HG03575 (cell line): ENCODE measurements at regions not wholly inside any gene's neighbourhood (a gene's known extent, or its start where the extent isn't known, plus 50 kb on each side); places are given as distances from the start of the nearest gene placed in this dataset.
"Not testable (repeated sequence)": the region's sequence is repeated elsewhere in the genome, so short reads cannot be mapped to it uniquely, and the experiment has no call there.

Source experiments
- ATAC-seq: cut with Tn5 transposase; IDR thresholded peaks from one replicate; pipeline ENCODE4 v1.9.1; 2021; ENCODE audit not compliant: unreplicated experiment, insufficient number of reproducible peaks, low FRiP score; ENCODE audit errors: extremely low read depth

GRCh38 chr6:11322252-11322885, 89.9 kb upstream of the NEDD9 start:
- ATAC-seq: no peak

GRCh38 chr6:11320914-11321597, 88.6 kb upstream of the NEDD9 start:
- no peak for ATAC-seq

- no peak for ATAC-seq
Measured at GRCh38 chr6:11318835-11319813, 86.7 kb upstream of the NEDD9 start.

DNA sequence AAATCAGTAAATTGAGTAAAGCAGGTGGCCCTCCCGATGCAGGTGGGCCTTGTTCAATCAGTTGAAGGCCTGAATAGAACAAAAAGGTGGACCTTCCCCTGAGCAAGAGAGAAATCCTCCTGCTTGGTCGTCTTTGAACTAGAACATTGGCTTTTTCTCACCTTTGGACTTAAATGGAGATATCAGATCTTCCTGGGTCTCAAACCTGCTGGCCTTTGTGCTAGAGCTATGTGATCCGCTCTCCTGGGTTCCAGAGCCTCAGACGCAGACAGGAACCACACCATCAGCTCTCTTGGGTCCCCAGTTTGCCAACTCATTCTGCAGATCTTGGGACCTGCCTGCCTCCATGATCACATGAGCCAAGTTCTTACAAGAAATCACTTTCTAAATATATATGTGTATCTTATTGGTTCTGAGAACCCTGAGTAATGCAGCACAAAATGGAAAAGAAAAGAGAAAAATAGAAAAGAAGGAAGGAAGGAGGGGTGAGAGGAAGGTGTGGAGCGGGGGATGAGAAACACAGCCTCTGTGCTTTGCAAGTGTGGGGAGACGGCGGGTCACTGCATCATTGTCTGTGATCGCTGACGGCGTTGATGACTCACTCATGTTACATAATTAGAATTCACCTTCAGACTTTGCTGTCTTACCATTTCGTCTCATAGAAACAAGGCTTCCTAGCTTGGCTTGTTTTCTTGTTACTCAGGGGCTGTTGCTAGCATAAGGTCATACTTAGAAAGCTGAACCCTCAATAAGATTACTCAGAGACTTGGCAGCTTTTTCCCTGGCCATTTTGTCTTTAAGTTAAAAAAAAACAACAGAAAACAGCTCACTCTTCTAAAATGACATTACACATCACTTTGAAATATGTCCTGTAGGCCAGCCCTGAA, 85.7 kb upstream of the NEDD9 start:
- ATAC-seq: peak; percentile 68

- ATAC-seq: no peak
Measured at GRCh38 chr6:11315743-11316437, 83.4 kb upstream of the NEDD9 start.

DNA sequence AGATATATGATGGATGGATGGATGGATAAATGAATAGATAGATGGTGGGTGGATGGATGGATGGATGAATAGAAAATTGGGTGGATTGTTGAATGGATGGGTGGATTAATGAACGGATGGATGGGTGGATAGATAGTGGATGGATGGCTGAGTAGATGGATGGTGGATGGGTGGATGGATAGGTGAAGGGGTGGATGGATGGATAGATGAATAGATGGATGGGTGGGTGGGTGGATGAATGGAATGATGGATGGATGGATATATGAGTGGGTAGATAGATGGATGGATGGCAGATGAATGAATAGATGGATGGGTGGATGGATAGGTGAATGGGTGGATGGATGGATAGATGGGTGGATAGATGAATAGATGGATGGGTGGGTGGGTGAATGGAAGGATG, 80.7 kb upstream of the NEDD9 start:
- ATAC-seq: no peak

DNA sequence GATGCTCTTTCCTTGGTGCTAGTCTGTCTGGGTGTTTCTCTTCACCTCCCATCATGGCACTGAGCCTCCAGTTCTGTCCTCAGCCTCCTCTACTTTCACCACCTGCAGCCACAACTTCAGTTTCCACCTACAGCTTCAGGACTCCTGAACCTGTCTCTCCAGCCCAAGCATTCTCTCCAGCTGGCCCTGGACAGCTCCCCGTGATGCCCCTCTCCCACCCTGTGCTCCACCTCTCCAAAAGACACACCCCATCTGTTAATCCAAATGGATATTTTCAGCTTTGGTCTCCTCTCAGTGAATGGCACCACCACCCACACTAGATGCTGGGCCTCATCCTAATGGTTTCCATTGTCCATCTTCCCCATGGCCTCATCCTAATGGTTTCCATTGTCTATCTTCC, 79.5 kb upstream of the NEDD9 start:
- no peak for ATAC-seq

GRCh38 chr6:11309947-11310665, 77.6 kb upstream of the NEDD9 start:
- no peak for ATAC-seq

GRCh38 chr6:11307226-11307625, 74.8 kb upstream of the NEDD9 start:
- ATAC-seq: no peak

GRCh38 chr6:11304946-11305345, 72.5 kb upstream of the NEDD9 start:
- no peak for ATAC-seq

DNA sequence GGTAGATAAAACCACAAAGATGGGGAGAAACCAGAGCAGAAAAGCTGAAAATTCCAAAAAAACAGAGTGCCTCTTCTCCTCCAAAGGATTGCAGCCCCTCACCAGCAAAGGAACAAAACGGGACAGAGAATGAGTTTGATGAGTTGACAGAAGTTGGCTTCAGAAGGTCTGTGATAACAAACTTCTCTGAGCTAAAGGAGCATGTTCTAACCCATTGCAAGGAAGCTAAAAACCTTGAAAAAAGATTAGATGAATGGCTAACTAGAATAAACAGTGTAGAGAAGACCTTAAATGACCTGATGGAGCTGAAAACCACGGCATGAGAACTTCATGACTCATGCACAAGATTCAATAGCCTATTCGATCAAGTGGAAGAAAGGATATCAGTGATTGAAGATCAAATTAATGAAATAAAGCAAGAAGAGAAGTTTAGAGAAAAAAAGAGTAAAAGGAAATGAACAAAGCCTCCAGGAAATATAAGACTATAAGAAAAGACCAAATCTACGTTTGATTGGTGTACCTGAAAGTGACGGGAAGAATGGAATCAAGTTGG, 67.5 kb upstream of the NEDD9 start:
- ATAC-seq: not testable (repeated sequence)

GRCh38 chr6:11299421-11299784, 66.9 kb upstream of the NEDD9 start:
- not testable (repeated sequence) for ATAC-seq

DNA sequence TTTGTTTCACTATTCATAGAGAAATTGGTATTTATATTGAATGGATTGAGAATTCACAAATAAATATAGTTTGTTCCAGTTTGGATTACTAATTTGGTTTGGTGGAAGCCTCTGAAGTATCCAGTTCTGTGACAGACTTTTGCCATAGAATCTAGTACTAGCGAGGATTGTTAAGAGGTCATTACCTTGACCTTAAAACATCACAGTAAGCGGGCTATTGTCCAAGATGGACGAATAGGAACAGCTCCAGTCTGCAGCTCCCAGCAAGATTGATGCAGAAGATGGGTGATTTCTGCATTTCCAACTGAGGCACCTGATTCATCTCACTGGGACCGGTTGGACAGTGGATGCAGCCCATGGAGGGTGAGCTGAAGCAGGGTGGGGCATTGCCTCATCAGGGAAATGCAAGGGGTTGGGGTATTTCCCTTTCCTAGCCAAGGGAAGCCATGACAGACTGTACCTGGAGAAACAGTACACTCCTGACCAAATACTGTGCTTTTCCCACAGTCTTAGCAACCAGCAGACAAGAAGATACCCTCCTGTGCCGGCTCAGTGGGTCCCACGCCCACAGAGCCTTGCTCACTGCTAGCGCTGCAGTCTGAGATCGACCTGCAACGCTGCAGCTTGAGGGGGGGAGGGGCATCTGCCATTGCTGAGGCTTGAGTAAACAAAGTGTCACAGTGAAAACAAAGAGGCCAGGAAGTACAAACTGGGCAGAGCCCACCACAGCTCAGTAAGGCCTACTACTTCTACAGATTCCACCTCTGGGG, 66.4 kb upstream of the NEDD9 start:
- ATAC-seq: no peak

GRCh38 chr6:11297376-11297729, 64.9 kb upstream of the NEDD9 start:
- ATAC-seq: no peak

GRCh38 chr6:11296449-11297375, 64.2 kb upstream of the NEDD9 start:
- no peak for ATAC-seq

DNA sequence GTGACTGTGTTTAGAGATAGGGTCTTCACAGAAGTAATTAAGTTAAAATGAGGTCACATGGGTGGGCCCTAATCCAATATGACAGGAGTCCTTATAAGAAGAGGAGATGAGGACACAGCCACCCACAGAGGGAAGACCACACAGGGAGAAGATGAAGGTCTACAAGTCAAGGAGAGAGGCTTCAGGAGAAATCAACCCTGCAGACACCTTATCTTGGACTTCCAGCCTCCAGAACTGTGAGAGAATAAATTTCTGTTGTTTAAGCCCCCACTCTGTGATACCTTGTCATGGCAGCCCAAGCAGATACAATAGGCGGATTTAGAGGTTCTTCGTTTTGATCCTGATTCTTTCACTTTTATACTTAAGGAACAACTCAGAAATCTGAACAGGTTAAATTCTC, 63.5 kb upstream of the NEDD9 start:
- ATAC-seq: no peak
